GDM1 (cell line): ENCODE measurements at regions not wholly inside any gene's neighbourhood (a gene's known extent, or its start where the extent isn't known, plus 50 kb on each side); places are given as distances from the start of the nearest gene placed in this dataset.
A peak's percentile ranks its signal among the peaks of the same experiment; 100 is the strongest.

Experiments used
- DNase-seq: peaks from one replicate; lab custom pipeline; 2025; lab: John Stamatoyannopoulos, UW

DNA sequence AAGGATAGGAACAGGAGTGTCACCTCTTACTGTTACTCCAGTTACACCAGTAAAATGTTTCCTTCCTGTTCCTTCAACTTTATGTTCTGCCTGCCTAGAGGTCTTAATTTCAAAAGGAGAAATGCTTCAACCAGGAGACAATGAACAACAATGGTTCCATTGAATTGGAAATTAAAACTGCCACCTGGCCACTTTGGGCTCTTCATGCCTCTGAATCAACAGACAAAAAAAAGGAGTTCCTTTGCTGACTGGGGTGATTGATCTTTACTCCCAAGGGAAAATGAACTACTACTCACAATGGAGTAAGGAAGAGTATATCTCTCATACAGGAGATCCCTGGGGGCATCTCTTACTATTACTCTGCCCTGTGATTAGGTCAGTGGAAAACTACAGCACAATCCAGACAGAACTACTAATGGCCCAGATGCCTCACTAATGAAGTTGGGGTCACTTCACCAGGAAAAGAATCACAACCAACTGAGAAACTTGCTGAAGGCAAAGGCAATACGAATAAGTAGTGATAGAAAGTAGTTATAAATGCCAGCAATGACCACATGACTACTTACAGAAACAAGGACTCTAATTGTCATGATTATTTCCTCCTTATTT, 76.6 kb upstream of the PRDX6 start:
- DNase-seq: no peak

GRCh38 chr1:173403996-173404395, 73.1 kb upstream of the PRDX6 start:
- DNase-seq: no peak

DNA sequence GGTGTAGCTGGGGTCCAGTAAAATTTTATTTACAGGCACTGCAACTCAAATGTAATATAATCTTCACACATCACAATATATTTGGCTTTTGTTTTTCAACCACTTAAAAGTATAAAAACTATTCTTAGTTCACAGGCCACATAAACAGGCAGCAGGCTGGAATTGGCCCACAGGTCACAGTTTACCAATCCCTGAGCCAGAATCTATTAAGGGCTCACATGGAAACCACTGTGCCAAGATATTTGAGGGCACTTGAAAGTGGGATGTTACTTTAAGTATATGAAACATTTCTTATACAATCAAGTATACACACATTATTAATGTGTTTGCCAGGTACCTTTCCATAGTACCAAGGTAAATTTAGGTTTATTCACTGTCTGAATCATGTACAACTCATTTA, 71.9 kb upstream of the PRDX6 start:
- DNase-seq: no peak

DNA sequence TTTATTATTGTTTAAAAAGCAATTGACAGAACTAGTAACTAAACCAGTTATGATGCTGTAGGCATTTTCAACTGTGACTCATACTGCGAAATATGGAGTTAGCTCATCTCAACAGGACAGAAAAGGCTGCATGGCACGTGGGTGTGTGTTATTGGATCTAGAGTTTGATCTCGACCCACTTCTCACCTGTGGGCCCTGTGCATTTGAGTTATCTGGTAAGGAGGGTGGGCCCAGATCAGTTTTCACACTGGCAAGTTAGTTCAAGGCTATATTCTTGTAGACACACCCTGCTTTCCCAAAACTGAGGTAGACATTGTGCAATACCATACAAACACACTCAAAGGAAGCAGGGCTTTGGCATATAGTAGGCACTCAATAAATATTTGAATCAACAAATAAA, 71.3 kb upstream of the PRDX6 start:
- DNase-seq: no peak

- no peak for DNase-seq
These were observed 70.3 kb upstream of the PRDX6 start for GRCh38 chr1:173406783-173407230.

GRCh38 chr1:173407846-173408245, 69.3 kb upstream of the PRDX6 start:
- DNase-seq: no peak

DNA sequence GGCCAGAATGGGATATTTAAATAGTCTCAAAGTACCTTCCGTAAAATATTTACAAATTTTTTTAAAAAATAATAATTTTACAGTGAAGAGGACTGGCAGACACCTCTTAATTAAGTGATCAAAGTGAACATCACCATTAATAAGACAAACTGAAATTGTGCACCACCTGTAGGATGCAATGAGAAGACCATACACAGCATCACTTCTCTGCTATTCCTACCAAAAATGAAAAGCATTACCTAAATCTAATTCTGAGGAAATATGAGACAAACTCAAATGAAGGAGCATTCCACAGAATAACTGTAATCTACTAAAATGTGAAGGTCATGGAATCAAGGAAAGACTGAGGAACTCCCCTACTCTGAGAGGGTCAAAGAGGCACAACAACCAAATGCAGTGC, 68.2 kb upstream of the PRDX6 start:
- DNase-seq: no peak

GRCh38 chr1:173409613-173410012, 67.5 kb upstream of the PRDX6 start:
- peak; percentile 88 for DNase-seq

DNA sequence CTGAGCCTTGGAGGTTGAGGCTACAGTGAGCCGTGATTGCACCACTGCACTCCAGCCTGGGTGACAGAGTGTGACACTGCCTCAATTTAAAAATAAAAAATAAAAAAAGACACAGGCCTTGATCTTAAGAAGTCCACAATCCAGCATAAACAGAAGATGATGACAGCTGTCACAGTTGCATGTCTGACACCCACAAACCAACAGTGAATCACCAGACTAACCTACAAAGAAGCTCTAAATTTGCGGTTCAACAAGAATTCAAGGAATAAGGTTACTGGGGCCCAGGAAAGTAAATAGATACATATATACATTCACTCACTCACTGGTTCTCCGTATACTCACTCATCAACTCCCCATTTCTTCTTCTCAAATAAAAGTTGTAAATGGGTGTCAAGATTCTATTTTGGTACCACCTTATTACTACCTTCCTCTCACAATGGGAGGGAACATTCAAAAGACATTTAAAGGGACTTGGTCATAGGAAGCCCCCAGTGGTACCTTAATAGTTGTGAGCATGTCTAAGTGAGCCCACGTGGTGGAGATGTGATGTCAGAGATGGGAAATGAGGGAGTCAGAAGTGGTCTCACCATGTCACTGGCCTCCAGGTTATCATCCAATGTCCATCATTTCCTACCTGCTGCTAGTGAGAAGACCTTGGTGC, 66.9 kb upstream of the PRDX6 start:
- no peak for DNase-seq

DNA sequence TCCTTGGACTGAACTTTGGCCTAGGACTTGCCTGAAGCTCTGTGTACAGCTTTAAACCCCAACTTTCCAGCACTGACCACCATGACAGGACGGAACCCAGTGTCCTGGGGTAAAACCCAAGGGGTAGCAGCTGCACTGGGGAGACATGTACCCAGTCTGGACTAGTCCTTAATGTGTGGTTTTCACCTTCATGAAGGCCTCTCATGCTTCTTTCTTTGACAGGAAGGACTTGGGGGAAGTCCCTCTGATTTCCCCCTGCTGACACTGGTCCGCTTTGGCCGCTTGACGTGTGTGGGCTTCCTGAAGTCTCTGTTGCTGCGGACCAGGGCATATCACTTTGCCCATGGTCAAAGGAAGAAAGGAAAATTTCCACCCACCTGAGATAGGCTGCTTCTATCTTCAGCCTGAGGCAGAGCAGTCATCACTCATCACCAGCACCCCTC, 66.3 kb upstream of the PRDX6 start:
- no peak for DNase-seq

GRCh38 chr1:173411835-173412742, 65.0 kb upstream of the PRDX6 start:
- DNase-seq: no peak

- DNase-seq: no peak
These were observed 63.8 kb upstream of the PRDX6 start for GRCh38 chr1:173413271-173413707.

GRCh38 chr1:173414136-173414535, 63.0 kb upstream of the PRDX6 start:
- no peak for DNase-seq

- DNase-seq: no peak
These were observed 62.5 kb upstream of the PRDX6 start for GRCh38 chr1:173414539-173415226.

DNA sequence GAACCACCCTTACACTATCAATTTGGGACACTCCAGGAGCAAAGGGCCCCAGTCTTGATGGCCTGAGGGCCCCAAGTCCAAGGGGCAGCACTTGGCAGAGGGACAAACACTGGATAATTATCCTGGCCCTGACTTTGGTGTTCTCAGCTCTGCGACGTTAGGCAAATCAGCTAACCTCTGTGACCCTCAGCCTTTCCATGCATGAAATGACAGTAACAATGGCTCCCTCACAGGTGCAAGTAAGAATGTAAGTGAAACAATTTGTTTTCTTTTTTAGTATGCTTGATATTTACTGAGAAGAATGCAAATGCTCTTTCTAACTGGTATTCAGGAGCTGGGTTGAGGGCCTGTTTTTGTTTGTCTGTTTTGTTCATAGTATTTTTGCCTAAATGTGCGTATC, 61.6 kb upstream of the PRDX6 start:
- DNase-seq: no peak

- DNase-seq: no peak
These were observed 61.2 kb upstream of the PRDX6 start for GRCh38 chr1:173415905-173416450.

- DNase-seq: no peak
These were observed 59.6 kb upstream of the PRDX6 start for GRCh38 chr1:173417563-173417962.

GRCh38 chr1:173418107-173418985, 58.8 kb upstream of the PRDX6 start:
- no peak for DNase-seq

DNA sequence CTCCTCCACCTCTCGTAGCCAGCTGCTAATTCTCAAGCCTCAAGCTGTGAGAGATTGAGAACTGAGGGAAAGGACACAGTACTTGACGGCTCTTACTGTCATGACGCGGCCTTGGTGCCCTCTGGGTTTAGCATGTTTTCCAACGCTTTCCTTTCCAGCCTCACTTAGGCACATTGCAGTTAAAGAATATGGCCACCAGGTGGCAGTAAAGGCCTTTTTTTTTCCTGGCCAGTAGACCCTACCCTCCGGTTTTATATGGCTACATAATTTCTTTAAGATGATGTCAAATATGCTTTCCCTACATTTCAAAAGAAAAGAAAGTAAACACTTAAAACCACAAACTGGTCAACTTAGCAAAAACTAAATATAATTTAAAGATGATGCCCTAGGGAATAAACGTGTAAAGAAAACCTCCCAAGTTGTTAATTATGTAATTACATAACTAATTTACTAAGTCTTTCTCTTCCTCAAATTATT, 56.8 kb upstream of the PRDX6 start:
- DNase-seq: peak; percentile 70

- DNase-seq: no peak
These were observed 55.8 kb upstream of the PRDX6 start for GRCh38 chr1:173421286-173421685.

DNA sequence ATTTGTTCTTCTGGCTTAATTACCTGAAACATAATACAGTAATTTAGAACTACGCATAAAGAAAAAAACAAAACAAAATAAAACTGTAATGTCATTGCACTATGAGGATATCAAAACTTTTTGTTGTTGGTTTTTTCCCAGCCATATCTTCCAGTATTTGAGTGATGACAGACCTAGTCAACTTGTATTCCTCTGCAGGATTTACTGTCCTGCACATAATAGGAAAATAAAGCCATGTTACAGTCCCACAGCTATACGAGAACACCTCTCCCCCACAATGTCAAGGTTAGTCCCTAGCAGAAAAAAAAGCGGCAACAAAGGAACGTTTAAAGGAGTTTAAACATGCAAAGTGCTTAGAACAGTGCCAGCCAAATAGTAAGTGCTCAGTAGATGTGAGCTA, 55.3 kb upstream of the PRDX6 start:
- no peak for DNase-seq
